Stimulated activated CD4-positive, alpha-beta T cell treated with anti-CD3 and anti-CD28 coated beads, Interleukin-4, amount 100 ng/mL, for 48 hours (primary cell): ENCODE measurements at regions not wholly inside any gene's neighbourhood (a gene's known extent, or its start where the extent isn't known, plus 50 kb on each side); places are given as distances from the start of the nearest gene placed in this dataset.

Source experiments
- DNase-seq, 2 donors: peaks; one replicate each; pipeline ENCODE4 v3.0.0-alpha.2; 2020; ENCODE audit warnings: low read depth in 2 of 2

- DNase-seq, result no peak
Measured at GRCh38 chr3:10555263-10555662, 49.9 kb upstream of the ATP2B2 start.

- no peak for DNase-seq
Measured at GRCh38 chr3:10556312-10556711, 50.9 kb upstream of the ATP2B2 start.

- no peak for DNase-seq
Measured at GRCh38 chr3:10557250-10557649, 51.9 kb upstream of the ATP2B2 start.

- DNase-seq, result no peak
Measured at GRCh38 chr3:10557781-10558373, 52.5 kb upstream of the ATP2B2 start.

- DNase-seq, result no peak
Measured at GRCh38 chr3:10558736-10559135, 53.4 kb upstream of the ATP2B2 start.

GRCh38 chr3:10560060-10560861 lies 54.9 kb upstream of the ATP2B2 start:
- no peak for DNase-seq

GRCh38 chr3:10561162-10561945 lies 56.0 kb upstream of the ATP2B2 start:
- DNase-seq, result no peak

- DNase-seq, result no peak
Measured at GRCh38 chr3:10561946-10562560, 56.7 kb upstream of the ATP2B2 start.

- no peak for DNase-seq
Measured at GRCh38 chr3:10563396-10563795, 58.0 kb upstream of the ATP2B2 start.

GRCh38 chr3:10565814-10566213 lies 60.4 kb upstream of the ATP2B2 start:
- no peak for DNase-seq

- DNase-seq, result no peak
Measured at GRCh38 chr3:10566451-10566850, 61.1 kb upstream of the ATP2B2 start.

GRCh38 chr3:10568549-10568948 lies 63.2 kb upstream of the ATP2B2 start:
- DNase-seq, result no peak

GRCh38 chr3:10570196-10570946 lies 65.0 kb upstream of the ATP2B2 start:
- no peak for DNase-seq

- no peak for DNase-seq
Measured at GRCh38 chr3:10574101-10574620, 68.8 kb upstream of the ATP2B2 start.

GRCh38 chr3:10575601-10576160 lies 70.3 kb upstream of the ATP2B2 start:
- DNase-seq, result no peak

- DNase-seq, result no peak
Measured at GRCh38 chr3:10577486-10577885, 72.1 kb upstream of the ATP2B2 start.

- DNase-seq, result no peak
Measured at GRCh38 chr3:10580426-10580825, 75.0 kb upstream of the ATP2B2 start.

- no peak for DNase-seq
Measured at GRCh38 chr3:10581251-10581650, 75.9 kb upstream of the ATP2B2 start.

- DNase-seq, result no peak
Measured at GRCh38 chr3:10581716-10582115, 76.3 kb upstream of the ATP2B2 start.

GRCh38 chr3:10582733-10583132 lies 77.3 kb upstream of the ATP2B2 start:
- DNase-seq, result no peak
